Sigmoid colon (tissue), 4 donors: ENCODE measurements at regions not wholly inside any gene's neighbourhood (a gene's known extent, or its start where the extent isn't known, plus 50 kb on each side); places are given as distances from the start of the nearest gene placed in this dataset.

Source experiments
- CTCF ChIP-seq, 4 experiments: fragments of 450-650 bp in 3 of 4; fragments of 200-600 bp in 1 of 4; IDR thresholded peaks; one replicate each; pipeline ENCODE4 v1.5.1; 2016 to 2019; ENCODE audit warnings: antibody characterized with exemption in 4 of 4, mild to moderate bottlenecking in 3 of 4, moderate library complexity in 2 of 4
- EP300 ChIP-seq, 4 donors: sonication (generic); formaldehyde crosslinking; IDR thresholded peaks; one replicate each; pipeline ENCODE4 v1.6.1; 2017; ENCODE audit warnings: antibody characterized with exemption in 4 of 4
- POLR2AphosphoS5 ChIP-seq, 4 donors: sonication (generic); formaldehyde crosslinking; IDR thresholded peaks; one replicate each; pipeline ENCODE4 v1.6.1; 2017; ENCODE audit warnings: antibody characterized with exemption in 4 of 4

- TF ChIP-seq CTCF (IDR thresholded peaks at IDR 0.05): no peak
- no peak for TF ChIP-seq POLR2AphosphoS5 (IDR thresholded peaks at IDR 0.05)
- no peak for TF ChIP-seq EP300 (IDR thresholded peaks at IDR 0.05)
These were observed 2062.9 kb downstream of the ARAP2 start for GRCh38 chr4:34181311-34181841.
